ENCODE measurements at regions not wholly inside any gene's neighbourhood (a gene's known extent, or its start where the extent isn't known, plus 50 kb on each side); places are given as distances from the start of the nearest gene placed in this dataset.
"Not testable (repeated sequence)": the region's sequence is repeated elsewhere in the genome, so short reads cannot be mapped to it uniquely, and the experiment has no call there.

DNA sequence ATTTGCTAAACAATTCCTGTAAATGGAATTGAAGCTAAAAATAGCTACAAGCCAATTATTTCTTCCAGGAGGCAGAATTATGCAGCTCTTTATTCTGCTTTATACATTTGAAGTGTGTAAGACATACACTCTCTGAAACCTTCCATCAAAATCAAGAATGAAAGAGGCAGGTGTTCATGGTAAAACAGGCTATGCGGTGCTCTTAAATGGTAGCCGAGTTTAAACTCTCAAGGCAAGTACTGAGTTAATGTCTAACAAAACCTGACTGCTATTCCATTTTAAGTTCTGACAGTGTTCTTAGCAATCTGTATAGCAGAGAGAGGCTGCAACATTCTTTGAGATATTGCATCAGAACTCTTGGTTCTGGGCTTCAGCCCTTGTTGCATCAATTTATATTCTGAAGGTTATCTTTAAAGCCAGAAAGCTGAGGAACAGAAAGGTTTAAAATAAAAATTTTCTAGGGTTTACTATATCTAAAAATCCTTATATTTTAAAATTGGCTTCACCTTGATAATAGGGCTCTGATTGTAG is 248.3 kb upstream of the CCNG1 start:
- DNase-seq = no peak

DNA sequence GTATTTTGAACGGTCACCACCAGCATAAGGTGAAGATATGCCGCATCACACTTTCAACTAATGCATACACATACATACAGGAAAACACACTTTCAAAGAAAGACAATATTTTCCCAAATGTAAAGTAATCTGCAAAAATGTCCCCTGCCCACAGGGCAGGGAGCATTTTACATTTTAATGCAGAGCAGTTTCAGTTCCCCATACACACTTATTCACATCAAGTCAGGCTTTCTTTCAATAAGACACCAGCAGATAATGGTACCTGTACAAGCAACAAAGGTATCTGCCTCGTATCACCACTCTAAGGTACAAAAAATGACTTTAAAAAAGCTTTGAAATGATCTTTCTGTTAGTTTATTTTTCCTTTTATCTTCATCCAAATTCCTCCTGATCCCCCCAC is 247.1 kb upstream of the CCNG1 start:
- no peak for DNase-seq

DNA sequence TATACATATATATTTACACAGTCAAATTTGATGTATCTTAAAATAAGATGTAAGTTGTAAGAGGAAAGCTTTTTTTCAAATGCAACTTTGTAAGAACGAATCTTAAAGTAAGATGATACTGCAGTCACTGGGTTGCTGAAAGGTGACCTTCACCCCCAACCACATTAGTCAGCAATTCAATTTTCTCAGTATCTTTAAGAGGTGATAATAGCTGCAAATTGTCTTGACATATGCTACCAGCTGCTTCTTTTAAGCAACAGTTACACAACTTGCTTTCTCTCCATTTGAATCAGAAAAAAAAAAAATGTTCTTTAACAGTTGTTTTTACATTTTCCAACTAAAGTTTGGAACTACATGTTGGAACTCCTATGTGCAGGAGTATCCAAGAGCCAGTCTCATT is 246.6 kb upstream of the CCNG1 start:
- DNase-seq = no peak

DNA sequence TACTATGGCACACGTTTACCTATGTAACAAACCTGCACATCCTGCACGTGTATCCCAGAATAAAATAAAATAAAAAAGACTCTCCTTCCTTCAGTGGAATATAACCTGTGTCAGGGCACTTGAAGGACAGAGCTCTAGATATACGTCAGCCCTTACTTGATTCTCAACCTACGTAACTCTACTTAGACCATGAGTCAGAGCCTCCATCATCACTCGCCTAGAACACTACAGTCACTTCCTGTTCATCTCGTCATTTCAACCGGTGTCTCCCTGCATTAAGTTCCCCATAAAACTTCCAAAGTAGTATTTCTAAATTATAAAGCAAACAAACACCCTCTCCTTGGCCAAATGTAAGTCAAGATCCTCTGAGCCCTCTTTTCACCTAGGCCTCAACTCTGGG is 243.5 kb upstream of the CCNG1 start:
- DNase-seq = no peak

DNA sequence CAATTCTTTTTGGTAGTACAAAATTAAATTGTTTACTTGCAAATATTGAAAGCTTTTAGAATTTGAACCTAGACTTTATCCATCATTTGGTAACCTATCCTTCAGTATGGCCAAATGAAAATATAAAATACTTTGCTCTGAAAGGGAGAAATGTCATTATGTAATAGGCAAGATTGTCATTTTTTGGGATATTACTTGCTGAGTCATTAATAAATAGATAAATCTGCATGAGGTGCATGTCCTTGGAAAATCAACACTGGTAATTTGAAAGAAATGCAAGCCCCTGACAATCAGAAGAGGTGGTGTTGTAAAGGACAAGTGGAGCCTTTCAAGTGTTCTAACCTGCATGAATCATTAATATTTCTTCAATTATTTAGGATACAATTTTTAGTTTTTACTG is 231.8 kb upstream of the CCNG1 start:
- DNase-seq = no peak

DNA sequence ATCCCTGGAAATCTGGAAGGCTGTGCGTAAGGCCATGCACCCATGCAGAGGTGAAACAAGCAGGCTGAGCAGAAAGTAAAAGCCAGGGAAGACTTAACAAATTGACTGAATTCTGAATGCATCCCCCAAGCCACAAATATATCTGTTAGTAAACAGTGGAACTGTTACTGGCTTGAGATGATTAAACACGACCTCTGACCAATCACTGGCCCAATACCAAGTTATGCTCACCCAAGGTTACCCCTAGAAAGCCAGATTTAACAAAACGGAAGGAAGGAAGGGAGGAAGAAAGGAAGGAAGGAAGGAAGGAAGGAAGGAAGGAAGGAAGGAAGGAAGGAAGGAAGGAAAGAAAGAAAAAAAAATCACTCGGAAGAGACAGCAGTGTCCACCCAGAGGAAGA is 215.8 kb upstream of the CCNG1 start:
- no peak for DNase-seq

DNA sequence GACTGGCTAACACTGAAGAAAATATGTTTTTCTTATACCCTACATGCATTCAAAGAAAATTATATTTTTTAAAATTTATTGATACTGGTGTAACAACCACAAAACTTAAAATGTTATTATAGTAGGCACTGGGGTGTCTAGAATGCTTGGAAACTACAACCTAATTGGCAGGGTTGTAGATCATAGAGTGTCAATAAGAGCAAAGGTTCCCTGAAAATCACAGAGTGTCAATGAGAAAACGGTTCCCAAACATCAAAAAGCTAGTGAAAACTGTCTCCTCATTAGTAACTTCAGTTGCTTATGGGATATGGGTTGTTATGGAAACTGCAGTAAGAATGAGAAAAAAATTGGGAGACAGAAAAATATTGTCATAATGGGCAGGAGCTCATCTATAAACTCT is 214.4 kb upstream of the CCNG1 start:
- no peak for DNase-seq

DNA sequence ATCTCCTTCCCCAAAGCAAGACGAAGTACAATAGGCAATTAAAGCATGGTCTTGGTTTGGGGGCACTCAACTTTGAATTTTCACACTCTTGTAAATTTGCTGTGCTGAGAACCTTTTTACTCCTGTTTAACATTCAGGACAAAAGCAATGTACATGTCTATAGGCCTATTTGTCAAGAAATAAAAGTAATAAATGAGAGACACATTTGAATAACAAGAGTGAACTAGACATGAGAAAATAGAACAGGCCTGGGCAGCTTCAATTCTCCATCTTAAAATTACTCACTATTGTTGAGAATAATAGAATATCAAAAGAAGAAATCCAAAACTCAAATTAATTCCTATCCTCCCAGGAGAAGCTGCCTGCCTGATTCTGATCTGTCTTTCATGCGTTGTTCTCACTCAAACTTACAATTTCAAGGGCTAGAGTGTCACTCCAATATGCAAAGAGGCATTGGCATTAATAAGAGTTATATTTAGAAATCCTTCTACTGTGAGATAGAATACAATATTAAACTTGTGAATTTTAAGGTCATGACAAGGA is 192.9 kb upstream of the CCNG1 start:
- DNase-seq = no peak

DNA sequence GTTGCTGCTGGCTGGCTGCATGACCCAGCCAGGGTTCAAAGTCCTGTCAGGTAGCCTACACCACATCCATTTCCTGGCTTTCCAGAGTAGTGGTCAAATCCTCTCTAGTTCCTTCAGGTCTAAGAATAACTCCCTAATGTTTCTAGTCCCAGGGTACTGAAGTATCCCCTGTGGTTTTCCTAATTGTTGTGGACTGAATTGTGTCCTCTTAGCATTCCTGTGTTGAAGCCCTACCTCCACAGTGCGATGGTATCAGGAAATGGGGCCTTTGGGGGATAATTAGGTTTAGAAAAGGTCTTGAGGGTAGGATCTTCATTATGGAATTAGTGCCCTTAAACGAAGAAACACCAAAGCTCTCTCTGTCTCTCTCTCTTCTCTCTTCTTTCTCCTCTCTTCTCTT is 191.8 kb upstream of the CCNG1 start:
- no peak for DNase-seq

DNA sequence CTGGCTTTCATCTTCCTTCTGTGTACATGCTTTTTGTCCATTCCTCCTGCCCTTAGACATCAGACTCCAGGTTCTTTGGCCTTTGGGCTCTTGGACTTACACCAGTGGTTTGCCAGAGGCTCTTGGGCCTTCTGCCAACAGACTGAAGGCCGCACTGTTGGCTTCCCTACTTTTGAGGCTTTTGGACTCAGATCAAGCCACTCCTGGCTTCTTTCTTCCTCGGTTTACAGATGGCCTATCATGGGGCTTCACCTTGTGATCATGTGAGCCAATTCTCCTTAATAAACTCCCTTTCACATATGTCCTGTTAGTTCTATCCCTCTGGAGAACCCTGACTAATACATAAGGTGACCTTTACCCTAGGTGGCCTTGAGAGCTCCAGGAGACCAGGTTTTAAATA is 189.1 kb upstream of the CCNG1 start:
- no peak for DNase-seq

DNA sequence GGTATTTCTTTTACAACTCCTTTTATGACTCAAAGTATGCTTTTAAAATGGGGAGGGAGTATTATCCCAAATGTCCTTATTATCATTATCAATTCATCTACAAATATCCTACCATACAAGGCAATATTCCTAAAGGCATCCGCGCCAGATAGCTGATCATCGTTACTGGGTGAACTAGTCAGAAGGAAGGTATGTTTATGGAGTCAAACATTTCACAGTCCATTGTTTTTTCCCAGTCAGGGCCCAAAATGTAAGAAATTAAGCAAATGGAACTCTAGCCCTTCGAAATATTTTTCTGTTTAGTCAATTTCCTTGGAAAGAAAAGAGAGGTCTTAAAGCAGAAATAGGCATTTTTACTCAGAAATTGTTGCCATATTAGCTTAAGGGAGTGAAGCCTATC is 188.5 kb upstream of the CCNG1 start:
- no peak for DNase-seq

DNA sequence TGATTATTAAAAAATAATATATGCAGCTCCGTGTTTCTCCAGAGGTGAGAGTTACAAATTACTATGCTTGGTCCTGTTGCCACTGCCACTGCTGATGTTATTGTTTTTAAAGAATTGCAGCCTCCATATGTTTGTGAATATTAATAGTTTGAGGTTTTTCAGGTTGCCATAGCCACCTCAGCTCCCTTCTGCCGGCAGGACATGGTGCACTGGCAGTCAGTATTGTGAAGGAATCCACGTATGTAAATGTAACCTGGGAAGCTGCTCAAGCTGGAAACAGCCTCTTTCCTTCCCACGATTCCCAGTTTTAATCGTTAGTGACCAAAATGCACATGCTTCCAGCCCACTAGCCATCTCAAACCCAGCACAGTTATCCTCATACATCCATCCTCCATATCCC is 184.4 kb upstream of the CCNG1 start:
- DNase-seq = no peak

DNA sequence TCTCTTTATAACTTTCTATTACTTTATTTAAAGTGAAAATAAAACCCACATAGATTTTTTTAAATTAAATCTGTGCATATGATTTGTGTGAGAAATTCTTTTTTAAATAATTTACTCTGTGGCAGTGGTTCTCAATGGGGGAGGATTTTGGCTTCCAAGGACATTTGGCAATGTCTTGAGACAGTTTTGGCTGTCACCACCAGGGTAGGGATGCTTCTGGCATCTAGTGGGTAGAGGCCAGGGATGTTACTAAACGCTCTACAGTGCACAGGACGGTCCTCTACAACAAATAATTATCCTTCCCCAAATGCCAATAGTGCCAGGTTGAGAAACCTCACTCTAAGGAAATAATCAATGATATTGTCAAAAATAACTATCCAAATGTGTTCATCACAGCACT is 177.9 kb upstream of the CCNG1 start:
- DNase-seq = no peak

DNA sequence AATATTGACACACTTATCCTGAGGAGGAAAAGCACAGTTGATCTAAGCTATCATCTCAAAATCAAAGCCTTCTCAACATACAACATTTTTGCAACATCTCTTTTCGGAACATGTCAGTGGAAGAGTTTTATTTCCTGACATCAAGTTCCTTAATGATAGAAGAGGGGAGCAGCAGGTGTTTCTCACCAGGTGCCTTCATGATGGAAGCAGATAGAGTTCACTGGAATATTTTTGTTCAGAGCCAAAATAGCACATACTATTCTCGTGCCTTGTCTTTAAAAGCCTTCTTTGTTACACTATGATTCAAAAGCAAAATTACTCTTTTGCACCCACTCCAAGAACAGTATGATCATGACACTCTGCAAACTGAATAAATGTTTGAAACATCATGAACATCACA is 176.9 kb upstream of the CCNG1 start:
- DNase-seq = no peak

DNA sequence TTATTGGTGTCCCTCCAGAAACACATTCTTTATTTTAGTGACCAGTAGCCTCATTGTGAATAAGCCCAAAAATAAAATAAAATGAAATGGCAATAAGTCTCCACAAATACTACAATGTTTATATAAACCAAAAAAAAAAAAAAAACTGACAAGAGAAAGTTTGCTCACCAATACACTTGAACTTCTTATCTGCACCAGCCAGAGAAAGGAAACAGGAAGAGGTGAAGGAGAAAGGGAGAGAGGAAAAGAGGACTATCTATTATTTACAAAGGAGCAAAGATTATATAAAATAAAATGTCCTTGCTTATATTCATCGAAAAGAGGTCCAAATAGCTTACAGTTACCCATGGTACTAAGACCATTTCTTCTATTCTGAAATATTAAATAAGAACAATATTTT is 176.4 kb upstream of the CCNG1 start:
- no peak for DNase-seq

DNA sequence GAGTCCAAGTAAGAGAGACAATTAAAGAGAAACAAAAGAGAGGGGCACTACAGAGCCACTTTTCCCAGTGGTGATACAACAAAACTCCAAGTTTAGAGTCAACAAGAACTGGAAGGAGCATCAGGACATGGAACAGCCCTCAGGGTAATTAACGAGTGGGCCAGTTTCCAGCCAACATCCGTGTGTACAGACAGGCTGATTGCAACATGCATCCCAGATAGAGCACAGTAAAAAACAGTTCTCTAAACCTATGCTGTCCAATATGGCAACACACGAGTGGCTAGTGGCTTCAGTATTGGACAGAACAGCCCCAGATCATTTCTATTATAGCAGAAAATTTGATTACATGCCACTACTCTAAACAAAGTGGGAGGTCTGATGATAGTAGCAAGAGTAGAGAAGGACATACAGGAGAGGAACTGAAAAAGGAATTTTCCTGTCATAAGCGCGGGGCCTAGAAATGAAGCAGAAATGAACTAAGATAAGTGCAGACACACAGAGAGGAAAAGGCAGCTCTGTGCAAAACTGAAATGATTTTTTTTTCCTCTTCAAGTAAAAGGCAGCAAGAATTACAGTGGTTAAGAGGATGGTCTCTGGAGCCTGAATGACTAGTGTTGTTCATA is 175.6 kb upstream of the CCNG1 start:
- no peak for DNase-seq

DNA sequence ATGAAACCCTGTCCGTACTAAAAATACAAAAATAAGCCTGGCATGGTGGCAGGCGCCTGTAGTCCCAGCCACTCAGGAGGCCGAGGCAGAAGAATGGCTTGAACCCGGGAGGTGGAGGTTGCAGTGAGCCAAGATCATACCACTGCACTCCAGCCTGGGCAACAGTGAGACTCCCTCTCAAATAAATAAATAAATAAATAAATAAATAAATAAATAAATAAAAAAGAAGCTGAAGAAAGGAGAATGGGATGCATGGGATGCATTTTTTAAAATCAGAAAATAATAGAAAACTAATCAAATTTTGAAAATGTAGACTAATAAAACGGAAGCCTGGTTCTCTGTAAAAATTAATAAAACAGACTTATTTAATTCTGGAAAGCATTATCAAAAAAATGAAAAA is 171.1 kb upstream of the CCNG1 start:
- DNase-seq = not testable (repeated sequence)

DNA sequence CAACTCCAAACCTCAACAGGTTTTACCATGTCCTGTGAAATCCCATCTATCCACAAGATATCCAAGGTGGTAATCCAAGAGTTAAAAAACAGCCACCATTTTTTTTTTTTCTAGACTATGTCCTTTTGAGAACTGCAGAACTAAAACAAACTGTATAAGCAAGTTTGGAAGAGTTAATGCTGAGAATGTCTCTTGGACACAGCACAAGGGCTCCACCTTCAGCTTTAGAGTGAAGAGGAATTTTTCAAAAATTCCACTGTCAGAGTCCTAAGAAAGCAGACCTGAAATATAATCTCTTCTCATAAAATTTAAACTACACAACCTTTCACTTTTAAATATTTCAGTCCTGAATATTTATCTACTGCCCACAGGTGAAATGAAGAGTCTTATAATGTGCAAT is 167.8 kb upstream of the CCNG1 start:
- no peak for DNase-seq

DNA sequence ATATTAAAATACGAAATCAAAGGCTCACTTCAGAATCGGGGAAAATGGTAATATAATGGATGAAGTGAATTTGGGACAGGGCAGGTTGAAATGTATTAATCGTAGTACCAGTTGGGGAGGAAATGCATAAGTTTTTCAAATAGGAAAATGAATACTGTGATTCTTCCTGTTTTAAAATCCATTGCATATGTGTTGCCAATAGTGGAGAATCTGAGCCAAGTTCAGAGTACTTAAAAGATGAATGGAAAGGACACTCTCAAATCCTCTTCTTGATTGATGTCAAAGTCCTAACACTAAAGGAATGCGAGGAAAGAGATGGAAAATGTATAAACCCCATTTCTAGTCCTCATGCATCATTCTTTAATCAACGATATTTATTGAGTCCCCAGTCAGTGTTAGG is 160.9 kb upstream of the CCNG1 start:
- DNase-seq = no peak

DNA sequence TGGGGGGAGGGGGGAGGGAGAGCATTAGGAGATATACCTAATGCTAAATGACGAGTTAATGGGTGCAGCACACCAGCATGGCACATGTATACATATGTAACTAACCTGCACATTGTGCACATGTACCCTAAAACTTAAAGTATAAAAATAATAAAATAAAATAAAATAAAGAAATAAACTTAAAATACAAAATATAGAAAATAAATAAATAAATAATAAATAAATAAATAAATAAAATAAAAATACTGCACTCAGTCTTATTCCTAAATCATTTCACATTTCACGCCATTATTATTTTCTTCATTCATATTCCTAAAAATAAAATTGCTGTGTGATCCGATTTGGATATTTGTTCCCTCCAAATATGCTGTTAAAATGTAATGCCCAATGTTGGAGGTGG is 156.5 kb upstream of the CCNG1 start:
- not testable (repeated sequence) for DNase-seq

DNA sequence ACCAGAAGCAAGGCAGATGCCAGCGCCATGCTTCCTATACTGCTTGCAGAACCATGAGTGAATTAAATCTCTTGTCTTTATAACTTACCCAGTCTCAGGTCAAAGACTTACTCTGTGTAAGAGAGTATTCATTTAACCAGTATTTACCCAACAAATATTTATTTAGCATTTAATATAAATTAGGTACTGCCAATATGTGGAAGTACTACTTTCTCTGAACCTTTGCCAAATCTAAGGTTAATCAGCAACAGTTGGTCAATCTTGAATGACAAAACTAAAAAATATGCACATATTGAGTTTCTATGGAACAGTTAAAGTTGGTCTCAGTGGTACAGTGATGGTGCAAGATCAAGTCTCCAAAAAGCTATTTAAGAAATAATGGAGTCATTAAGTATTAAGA is 155.9 kb upstream of the CCNG1 start:
- no peak for DNase-seq

DNA sequence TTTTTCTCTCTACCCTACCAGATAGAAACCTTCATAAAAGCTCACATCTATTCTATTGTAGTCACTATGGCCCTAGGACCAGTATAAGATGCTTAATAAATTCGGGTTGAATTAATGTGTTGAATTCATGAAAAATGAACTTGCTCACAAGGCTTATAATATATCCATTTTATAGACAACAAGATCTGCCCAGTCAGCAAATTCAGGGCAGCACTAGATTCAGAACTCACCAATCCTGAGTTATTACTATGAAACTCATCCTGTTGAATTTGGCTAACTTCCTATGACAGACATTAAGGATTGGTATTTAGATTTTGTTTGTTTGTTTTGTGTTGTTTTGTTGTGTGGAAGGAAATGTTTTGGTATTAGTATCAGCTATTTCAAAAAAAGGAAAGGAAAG is 143.6 kb upstream of the CCNG1 start:
- DNase-seq = no peak

DNA sequence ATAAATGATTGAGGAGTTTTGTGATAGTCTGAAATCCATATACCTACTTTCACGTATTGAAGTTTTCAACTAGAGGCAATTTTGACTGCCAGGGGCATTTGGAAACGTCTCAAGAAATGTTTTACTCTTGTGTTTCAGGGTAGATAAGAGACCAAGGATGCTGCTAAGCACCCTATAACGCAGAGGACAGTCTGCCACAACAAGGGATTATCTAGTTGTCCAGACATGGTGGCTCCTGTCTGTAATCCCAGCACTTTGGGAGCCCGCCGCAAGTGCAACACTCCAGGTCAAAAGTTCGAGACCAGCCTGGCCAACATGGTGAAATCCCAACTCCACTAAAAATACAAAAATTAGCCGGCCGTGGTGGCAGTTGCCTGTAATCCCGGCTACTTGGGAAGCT is 133.7 kb upstream of the CCNG1 start:
- no peak for DNase-seq

DNA sequence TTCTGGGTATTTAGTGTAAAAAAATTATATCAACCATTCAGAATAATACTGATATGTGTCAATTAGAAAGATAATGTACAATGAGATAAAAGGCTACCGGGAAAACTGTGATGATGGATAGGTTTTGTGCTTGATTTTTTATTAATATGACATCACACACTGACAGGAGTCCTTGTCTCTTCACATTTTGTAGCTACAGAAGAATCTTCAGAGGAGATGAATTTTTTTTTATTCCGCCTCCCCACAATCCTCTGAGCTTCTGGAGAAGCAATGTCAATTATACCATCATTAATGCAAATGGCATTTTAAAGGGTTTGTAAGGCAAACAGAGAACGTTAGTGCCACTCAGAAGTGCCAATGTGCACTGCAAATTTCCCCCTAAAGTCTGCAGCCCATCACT is 131.7 kb upstream of the CCNG1 start:
- DNase-seq = no peak

DNA sequence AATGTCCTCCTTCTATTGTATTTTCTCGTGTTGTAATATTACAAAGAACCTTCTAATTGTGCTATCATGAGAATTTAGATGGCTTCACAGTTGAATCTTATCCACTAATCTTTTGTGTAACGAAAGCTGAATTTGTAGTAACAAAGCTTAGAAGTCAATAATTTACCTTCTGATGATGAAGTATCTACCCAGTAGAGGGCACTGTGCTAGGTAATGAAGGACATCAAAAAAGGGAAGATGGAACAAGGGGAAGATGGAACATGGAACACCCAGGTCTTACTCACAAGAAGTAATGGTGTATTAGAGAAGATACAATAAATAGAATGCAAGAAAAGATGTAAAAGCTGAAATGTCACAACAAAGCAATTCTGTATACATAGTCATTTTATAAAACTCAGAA is 131.0 kb upstream of the CCNG1 start:
- DNase-seq = no peak

All from CD4-positive, alpha-beta T cell treated with Interleukin-4 for 4 hours (primary cell).